ENCODE measurements at regions not wholly inside any gene's neighbourhood (a gene's known extent, or its start where the extent isn't known, plus 50 kb on each side); places are given as distances from the start of the nearest gene placed in this dataset.
A peak's percentile ranks its signal among the peaks of the same experiment; 100 is the strongest.
"Not testable (repeated sequence)": the region's sequence is repeated elsewhere in the genome, so short reads cannot be mapped to it uniquely, and the experiment has no call there.

DNA sequence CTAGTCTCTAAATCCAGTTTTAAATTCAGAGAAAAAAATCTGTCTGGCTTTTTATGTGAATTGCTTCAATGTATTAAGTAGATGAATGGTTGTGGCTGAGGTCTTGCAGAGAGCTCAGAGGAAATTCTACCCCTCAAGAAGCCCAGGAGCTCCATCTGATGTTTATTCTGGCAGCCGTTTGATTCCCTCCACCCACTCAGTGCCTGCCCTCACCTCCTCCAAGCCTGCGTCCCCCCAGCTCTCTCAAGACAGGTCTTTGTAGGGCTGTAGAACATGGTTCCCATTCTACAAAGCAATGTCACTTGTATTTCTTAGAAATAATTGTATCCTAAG is 366.3 kb downstream of the ANAPC1 start:
- H3K27ac Mint-ChIP-seq; DNase-seq; H3K36me3 Mint-ChIP-seq (ENCODE audit: low read depth); CTCF ChIA-PET; H3K4me3 Mint-ChIP-seq; H3K4me1 Mint-ChIP-seq; intact Hi-C loops (cut with DNase I, micrococcal nuclease); POLR2A ChIA-PET; H3K9me3 Mint-ChIP-seq (ENCODE audit: low read depth); ATAC-seq: not testable (repeated sequence)
- peaks cover 23% of the 10 kb centered on the region for H3K27me3 Mint-ChIP-seq

DNA sequence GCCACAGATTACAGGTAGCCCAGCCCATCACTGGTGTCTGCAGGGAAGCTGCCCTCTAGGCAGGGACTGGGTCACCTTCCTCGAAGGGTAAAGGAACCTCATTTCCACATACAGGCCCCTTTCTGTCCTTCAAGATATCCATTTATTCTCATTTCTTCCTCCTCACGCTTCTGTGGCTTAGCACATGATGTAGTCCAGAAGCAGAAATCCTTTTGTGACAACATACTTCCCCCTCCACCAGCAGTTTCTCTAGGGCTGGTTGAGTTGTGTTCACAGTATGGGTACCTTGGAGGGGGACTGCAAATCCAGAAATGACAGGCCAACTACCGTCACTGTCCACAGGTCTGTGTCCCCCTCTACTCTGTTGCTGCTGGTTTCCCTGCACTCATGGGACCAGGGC is 364.9 kb downstream of the ANAPC1 start:
- peaks cover 28% of the 10 kb centered on the region for H3K27me3 Mint-ChIP-seq
- no peak overlapping the region for H3K4me3 Mint-ChIP-seq
- no peak for DNase-seq
- no peaks in the 10 kb centered on the region for H3K9me3 Mint-ChIP-seq (ENCODE audit: low read depth)
- ChIA-PET POLR2A (no interaction called here), CTCF (no interaction called here)
- no peak for ATAC-seq
- intact Hi-C loops (cut with DNase I, micrococcal nuclease), result no loop called here
- H3K27ac Mint-ChIP-seq, result no peak overlapping the region
- no peaks in the 10 kb centered on the region for H3K36me3 Mint-ChIP-seq (ENCODE audit: low read depth)
- no peaks in the 10 kb centered on the region for H3K4me1 Mint-ChIP-seq

GRCh38 chr2:111522231-111522768 is 361.7 kb downstream of the ANAPC1 start:
- ATAC-seq (no peak), DNase-seq (no peak)
- Mint-ChIP-seq H3K27me3 (peaks cover 28% of the 10 kb centered on the region), H3K27ac (no peak overlapping the region), H3K9me3 (ENCODE audit: low read depth) (no peaks in the 10 kb centered on the region), H3K4me3 (no peak overlapping the region), H3K4me1 (peaks cover 2% of the 10 kb centered on the region), H3K36me3 (ENCODE audit: low read depth) (no peaks in the 10 kb centered on the region)
- intact Hi-C loops (cut with DNase I, micrococcal nuclease), result no loop called here
- CTCF ChIA-PET, result no interaction called here
- POLR2A ChIA-PET, result no interaction called here

- ATAC-seq (no peak), DNase-seq (no peak)
- Mint-ChIP-seq H3K27ac (no peak overlapping the region), H3K36me3 (ENCODE audit: low read depth) (no peaks in the 10 kb centered on the region), H3K9me3 (ENCODE audit: low read depth) (no peaks in the 10 kb centered on the region), H3K27me3 (peaks cover 27% of the 10 kb centered on the region), H3K4me1 (peaks cover 5% of the 10 kb centered on the region), H3K4me3 (no peak overlapping the region)
- ChIA-PET POLR2A (no interaction called here), CTCF (no interaction called here)
- intact Hi-C loops (cut with DNase I, micrococcal nuclease), result no loop called here
These were observed 361.0 kb downstream of the ANAPC1 start for GRCh38 chr2:111523009-111523408.

DNA sequence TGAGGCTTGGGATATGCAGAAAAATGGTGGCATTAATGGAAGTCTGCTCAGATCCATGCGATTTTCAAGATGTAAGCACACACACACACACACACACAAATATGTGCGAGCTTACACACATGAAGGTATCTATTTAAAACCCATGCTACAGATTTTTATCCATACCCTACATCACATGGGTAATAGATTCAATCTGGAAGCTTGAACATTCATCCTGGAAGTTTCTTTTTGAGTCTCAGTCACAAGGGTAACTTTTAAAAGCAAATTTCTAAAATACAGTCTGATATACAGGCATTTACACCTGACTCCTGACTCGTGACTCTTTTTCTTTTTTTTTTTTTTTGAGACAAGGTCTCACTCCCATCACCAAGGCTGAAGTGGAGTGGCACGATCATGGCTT is 359.0 kb downstream of the ANAPC1 start:
- H3K36me3 Mint-ChIP-seq (ENCODE audit: low read depth); POLR2A ChIA-PET; DNase-seq; H3K4me1 Mint-ChIP-seq; intact Hi-C loops (cut with DNase I, micrococcal nuclease); H3K4me3 Mint-ChIP-seq; H3K9me3 Mint-ChIP-seq (ENCODE audit: low read depth); H3K27ac Mint-ChIP-seq; CTCF ChIA-PET: not testable (repeated sequence)
- peaks cover 23% of the 10 kb centered on the region for H3K27me3 Mint-ChIP-seq
- ATAC-seq, result peak; percentile 54

DNA sequence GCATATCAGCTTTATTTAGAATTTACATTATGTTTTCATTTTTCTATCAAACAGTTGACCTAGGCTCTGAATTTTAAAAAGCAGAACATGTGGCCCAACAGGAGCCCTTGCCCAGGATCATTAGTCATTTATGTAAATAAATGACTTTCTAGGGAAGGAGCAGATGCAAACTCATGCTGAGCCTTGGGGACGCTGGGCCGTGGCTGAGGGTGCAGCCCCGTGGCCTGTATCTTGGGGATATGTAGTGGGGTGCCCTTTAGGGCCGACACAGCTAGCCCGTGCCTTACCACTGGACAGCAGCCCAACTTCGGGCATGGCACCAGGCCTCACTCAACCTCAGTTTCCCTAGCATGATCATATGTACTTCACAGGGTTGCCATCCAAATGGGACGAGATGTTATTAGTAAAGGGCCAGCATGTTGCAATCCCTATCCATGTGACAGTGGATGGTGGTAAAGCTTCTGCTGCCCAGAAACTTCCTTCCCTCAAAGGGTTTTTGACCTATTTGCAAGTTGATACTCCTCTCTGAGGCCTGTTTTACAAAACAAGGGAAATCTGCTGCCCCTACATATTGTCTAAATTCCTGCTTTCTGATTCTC is 357.9 kb downstream of the ANAPC1 start:
- H3K4me3 Mint-ChIP-seq; H3K36me3 Mint-ChIP-seq (ENCODE audit: low read depth); ATAC-seq; H3K27ac Mint-ChIP-seq; POLR2A ChIA-PET; CTCF ChIA-PET; H3K9me3 Mint-ChIP-seq (ENCODE audit: low read depth); DNase-seq; intact Hi-C loops (cut with DNase I, micrococcal nuclease): not testable (repeated sequence)
- Mint-ChIP-seq H3K4me1 (peaks cover 11% of the 10 kb centered on the region), H3K27me3 (peaks cover 23% of the 10 kb centered on the region)

DNA sequence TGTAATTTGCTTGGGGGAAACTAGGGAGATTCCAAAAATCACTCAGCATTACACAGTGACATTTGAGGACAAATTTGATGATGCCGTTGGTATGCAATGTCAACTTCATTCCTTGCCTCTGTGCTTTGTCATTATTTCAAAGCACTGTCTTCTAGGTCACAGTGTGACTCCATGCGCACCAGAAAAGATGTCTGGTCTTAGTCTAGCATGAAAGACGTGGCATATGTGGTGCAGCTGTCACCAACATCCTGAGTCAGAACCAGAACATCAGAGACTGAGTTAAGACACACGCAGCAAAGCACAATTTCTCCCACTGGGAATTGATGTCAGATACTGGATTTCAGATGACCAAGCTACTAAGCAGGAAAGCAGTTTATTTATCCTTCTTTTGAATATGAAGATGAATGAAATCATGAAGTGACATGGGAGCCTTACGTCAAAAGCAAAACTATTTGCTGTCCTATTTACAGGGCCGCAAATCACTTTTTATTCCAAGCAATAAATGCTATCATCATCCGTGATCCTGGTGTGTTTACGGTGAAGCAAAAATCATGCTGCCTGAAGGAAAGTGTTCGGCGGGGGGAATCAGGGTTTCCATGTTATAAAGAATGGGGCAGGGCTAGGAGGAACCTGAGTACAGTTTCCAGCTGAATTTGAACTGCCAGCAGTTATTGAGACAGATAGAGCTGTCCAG is 356.1 kb downstream of the ANAPC1 start:
- H3K27me3 Mint-ChIP-seq, result peaks cover 11% of the 10 kb centered on the region
- intact Hi-C loops (cut with DNase I, micrococcal nuclease); H3K9me3 Mint-ChIP-seq (ENCODE audit: low read depth); CTCF ChIA-PET; H3K27ac Mint-ChIP-seq; H3K4me3 Mint-ChIP-seq; POLR2A ChIA-PET; H3K36me3 Mint-ChIP-seq (ENCODE audit: low read depth); DNase-seq: not testable (repeated sequence)
- H3K4me1 Mint-ChIP-seq, result peaks cover 16% of the 10 kb centered on the region
- peak; percentile 78 for ATAC-seq

DNA sequence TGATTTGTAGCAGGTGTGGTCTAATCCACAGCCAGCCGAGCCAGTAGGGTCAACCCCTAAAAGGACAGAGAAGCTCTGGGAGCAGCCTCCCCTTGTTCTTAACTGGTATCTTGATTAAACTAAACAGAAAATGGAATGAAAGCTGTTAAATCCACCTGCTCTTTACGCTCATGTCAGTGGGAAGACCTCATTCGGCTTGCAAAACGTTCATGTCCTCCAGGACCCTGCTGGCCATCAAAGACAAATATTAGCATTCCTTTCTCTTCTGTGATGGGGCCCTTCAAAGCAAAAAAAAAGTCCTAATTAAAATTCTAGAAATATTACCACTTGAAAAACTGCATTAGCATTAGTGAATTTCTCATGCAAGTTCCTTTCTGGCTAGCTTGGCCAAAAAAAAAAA is 355.0 kb downstream of the ANAPC1 start:
- DNase-seq; H3K9me3 Mint-ChIP-seq (ENCODE audit: low read depth); intact Hi-C loops (cut with DNase I, micrococcal nuclease); ATAC-seq; H3K4me3 Mint-ChIP-seq; H3K36me3 Mint-ChIP-seq (ENCODE audit: low read depth); H3K27me3 Mint-ChIP-seq; CTCF ChIA-PET; POLR2A ChIA-PET; H3K27ac Mint-ChIP-seq: not testable (repeated sequence)
- H3K4me1 Mint-ChIP-seq, result peaks cover 22% of the 10 kb centered on the region

DNA sequence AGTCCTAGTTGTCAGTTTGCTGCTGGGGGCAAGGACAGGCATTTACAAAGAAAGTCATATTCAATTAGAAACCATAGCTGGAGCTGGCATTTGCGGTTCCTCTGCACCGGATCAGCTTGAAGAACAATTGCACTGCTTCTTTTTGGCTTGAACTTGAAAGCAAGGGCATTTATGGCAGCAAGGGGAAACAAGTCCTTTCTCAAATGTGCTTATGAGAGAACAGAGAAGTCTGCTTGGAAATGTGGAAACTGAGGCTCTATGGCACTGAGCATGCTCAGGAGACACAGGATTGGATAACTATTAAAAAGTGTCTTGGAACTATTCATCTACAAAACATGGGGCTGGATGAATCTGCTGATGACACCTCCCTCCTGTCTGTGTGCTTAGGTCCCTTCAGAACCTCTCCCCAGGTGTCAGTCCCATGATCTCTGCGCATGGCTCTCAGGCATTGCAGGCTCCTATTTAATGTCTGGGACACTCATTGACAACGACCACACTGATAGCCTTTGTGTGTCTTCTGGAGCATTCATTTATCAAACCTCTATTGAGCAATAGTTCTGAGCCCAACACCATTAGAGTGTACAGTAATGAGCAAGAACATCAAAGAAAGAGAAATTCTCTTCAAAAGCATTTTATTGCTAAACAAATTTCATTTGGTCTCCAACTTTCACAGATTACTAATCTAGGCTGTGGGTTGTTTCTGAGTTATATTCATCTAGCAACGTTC is 353.6 kb downstream of the ANAPC1 start:
- CTCF ChIA-PET; H3K4me3 Mint-ChIP-seq; H3K9me3 Mint-ChIP-seq (ENCODE audit: low read depth); H3K27me3 Mint-ChIP-seq; intact Hi-C loops (cut with DNase I, micrococcal nuclease); ATAC-seq; POLR2A ChIA-PET; H3K27ac Mint-ChIP-seq; H3K36me3 Mint-ChIP-seq (ENCODE audit: low read depth); DNase-seq: not testable (repeated sequence)
- H3K4me1 Mint-ChIP-seq, result peaks cover 30% of the 10 kb centered on the region

DNA sequence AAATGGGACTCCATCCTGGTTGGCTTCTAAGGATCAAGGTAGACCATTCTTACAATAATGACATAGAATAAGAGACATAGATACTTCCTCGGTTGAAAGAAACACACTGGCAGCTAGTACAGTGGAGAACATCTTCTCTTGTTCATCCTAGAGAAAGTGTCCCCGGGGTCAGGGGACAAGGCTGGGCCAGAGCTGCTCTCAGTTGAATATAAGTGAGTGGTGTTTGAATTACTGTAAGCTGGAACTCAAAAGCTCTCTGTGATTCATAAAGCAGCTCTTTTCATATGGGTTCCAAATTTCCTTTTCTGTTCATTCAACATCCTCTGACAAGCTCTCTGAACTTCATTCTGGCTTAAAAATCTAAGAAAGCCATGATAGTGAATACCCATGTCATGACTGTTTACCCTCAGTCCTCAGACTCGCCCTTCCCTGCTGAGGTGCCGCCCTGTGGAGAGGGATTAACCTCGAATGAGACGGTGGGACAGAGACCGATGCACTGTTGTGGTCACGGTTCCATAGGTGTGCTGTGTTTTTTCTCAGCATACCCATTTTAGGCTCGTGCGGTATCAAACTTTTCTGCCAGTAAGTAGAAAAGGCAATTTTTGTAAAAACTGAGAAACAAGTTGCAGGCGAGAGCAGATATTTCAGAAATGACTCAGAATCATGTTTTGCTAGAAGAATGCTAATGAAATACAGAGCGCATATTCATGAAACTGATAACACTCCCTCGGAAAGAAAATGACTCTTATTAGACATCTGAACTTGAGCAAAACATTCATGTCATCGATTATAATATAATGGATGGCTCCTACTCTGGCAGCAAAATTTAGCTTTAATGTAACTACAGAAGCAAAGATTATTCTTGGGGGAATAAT is 351.1 kb downstream of the ANAPC1 start:
- H3K36me3 Mint-ChIP-seq (ENCODE audit: low read depth); POLR2A ChIA-PET; DNase-seq; H3K4me3 Mint-ChIP-seq; CTCF ChIA-PET; intact Hi-C loops (cut with DNase I, micrococcal nuclease); H3K9me3 Mint-ChIP-seq (ENCODE audit: low read depth): not testable (repeated sequence)
- ATAC-seq, result peak; percentile 62
- Mint-ChIP-seq H3K4me1 (peaks cover 30% of the 10 kb centered on the region), H3K27ac (peak overlapping the region; percentile 59), H3K27me3 (peaks cover 24% of the 10 kb centered on the region)

DNA sequence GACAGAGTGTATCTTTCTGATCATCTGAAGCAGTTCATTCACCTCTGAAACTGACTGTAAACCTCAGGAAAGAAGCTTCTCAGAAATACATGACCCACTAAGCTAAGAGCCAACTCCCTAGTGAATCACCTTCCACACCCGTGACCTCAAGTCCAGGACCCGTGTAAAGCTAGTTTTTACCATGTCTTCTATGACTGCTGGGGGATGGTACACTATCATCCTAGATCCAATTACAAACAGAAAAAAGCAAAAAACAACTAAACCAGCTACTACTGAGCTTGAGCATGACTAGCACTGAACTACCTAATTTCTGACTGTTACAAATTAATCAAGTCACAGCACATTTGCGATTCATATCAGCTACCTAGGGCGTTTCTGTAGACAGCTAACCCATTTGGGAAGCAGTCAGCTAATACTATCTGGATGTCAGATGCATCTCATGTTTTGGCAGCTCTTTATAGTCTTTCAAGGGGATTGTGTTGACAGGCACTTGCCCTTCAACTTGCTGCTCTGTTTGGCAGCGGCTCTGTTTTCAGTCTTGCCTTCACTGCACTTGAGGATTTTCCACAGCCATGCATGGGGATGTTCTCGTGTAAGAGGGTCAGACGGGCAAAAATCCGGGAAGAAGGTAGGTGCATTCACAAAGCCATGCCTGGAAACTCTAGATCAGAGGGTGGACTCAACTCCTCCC is 350.3 kb downstream of the ANAPC1 start:
- CTCF ChIA-PET; H3K36me3 Mint-ChIP-seq (ENCODE audit: low read depth); intact Hi-C loops (cut with DNase I, micrococcal nuclease); H3K9me3 Mint-ChIP-seq (ENCODE audit: low read depth); H3K4me3 Mint-ChIP-seq; DNase-seq; POLR2A ChIA-PET: not testable (repeated sequence)
- peak; percentile 71 for ATAC-seq
- H3K4me1 Mint-ChIP-seq, result peaks cover 27% of the 10 kb centered on the region
- H3K27me3 Mint-ChIP-seq, result peaks cover 21% of the 10 kb centered on the region
- H3K27ac Mint-ChIP-seq, result peak overlapping the region; percentile 83

Measured in activated CD4-positive, alpha-beta T cell treated with anti-CD3 and anti-CD28 coated beads for 36 hours (primary cell).